Glomerular endothelial cell (primary cell): ENCODE measurements at regions not wholly inside any gene's neighbourhood (a gene's known extent, or its start where the extent isn't known, plus 50 kb on each side); places are given as distances from the start of the nearest gene placed in this dataset.
"Not testable (repeated sequence)": the region's sequence is repeated elsewhere in the genome, so short reads cannot be mapped to it uniquely, and the experiment has no call there.

ENCODE experiments used
- DNase-seq: peaks from one replicate; pipeline ENCODE4 v3.0.0-alpha.2; 2011; ENCODE audit warnings: low read depth, low spot score; ENCODE audit errors: extremely low read depth

- DNase-seq: not testable (repeated sequence)
These were observed 102.7 kb downstream of the EN1 start for GRCh38 chr2:118744682-118745181.

- peak; percentile 29 for DNase-seq
These were observed 108.7 kb downstream of the EN1 start for GRCh38 chr2:118738524-118739308.

GRCh38 chr2:118738106-118738505, 109.3 kb downstream of the EN1 start:
- no peak for DNase-seq

GRCh38 chr2:118737684-118738083, 109.8 kb downstream of the EN1 start:
- DNase-seq: no peak

GRCh38 chr2:118732432-118732831, 115.0 kb downstream of the EN1 start:
- DNase-seq: no peak

GRCh38 chr2:118731413-118731812, 116.0 kb downstream of the EN1 start:
- DNase-seq: no peak

- no peak for DNase-seq
These were observed 117.0 kb downstream of the EN1 start for GRCh38 chr2:118730405-118730804.

GRCh38 chr2:118729760-118730159, 117.7 kb downstream of the EN1 start:
- DNase-seq: no peak

- DNase-seq: no peak
These were observed 118.5 kb downstream of the EN1 start for GRCh38 chr2:118728984-118729383.

GRCh38 chr2:118726821-118727220, 120.6 kb downstream of the EN1 start:
- DNase-seq: no peak

GRCh38 chr2:118723394-118723793, 124.1 kb downstream of the EN1 start:
- no peak for DNase-seq

- DNase-seq: no peak
These were observed 124.5 kb downstream of the EN1 start for GRCh38 chr2:118722976-118723375.

GRCh38 chr2:118721817-118722551, 125.5 kb downstream of the EN1 start:
- DNase-seq: no peak

- no peak for DNase-seq
These were observed 126.6 kb downstream of the EN1 start for GRCh38 chr2:118720866-118721265.

GRCh38 chr2:118718921-118719320, 128.5 kb downstream of the EN1 start:
- no peak for DNase-seq

GRCh38 chr2:118716102-118716501, 131.3 kb downstream of the EN1 start:
- DNase-seq: no peak

- no peak for DNase-seq
These were observed 133.3 kb downstream of the EN1 start for GRCh38 chr2:118714118-118714517.

- no peak for DNase-seq
These were observed 135.8 kb downstream of the EN1 start for GRCh38 chr2:118711603-118712002.

GRCh38 chr2:118710481-118710880, 137.0 kb downstream of the EN1 start:
- no peak for DNase-seq

GRCh38 chr2:118709786-118710185, 137.7 kb downstream of the EN1 start:
- DNase-seq: no peak

GRCh38 chr2:118706844-118707243, 140.6 kb downstream of the EN1 start:
- no peak for DNase-seq

GRCh38 chr2:118706371-118706770, 141.1 kb downstream of the EN1 start:
- DNase-seq: no peak
